GM18508 (cell line): ENCODE measurements at regions not wholly inside any gene's neighbourhood (a gene's known extent, or its start where the extent isn't known, plus 50 kb on each side); places are given as distances from the start of the nearest gene placed in this dataset.
"Not testable (repeated sequence)": the region's sequence is repeated elsewhere in the genome, so short reads cannot be mapped to it uniquely, and the experiment has no call there.

Source experiments
- ATAC-seq: cut with Tn5 transposase; IDR thresholded peaks from one replicate; pipeline ENCODE4 v1.9.1; 2021; ENCODE audit warnings: moderate number of reproducible peaks; ENCODE audit not compliant: insufficient read depth, unreplicated experiment

GRCh38 chr7:37545619-37546534, 97.2 kb upstream of the ELMO1 start:
- no peak for ATAC-seq

- ATAC-seq, result no peak
Measured at GRCh38 chr7:37546677-37547076, 98.0 kb upstream of the ELMO1 start.

- no peak for ATAC-seq
Measured at GRCh38 chr7:37549076-37549931, 100.6 kb upstream of the ELMO1 start.

GRCh38 chr7:37550426-37550825, 101.8 kb upstream of the ELMO1 start:
- no peak for ATAC-seq

GRCh38 chr7:37550872-37551271, 102.2 kb upstream of the ELMO1 start:
- no peak for ATAC-seq

GRCh38 chr7:37552030-37552429, 103.4 kb upstream of the ELMO1 start:
- ATAC-seq, result no peak

GRCh38 chr7:37552439-37552838, 103.8 kb upstream of the ELMO1 start:
- ATAC-seq, result not testable (repeated sequence)

GRCh38 chr7:37555528-37555927, 106.9 kb upstream of the ELMO1 start:
- ATAC-seq, result no peak

- ATAC-seq, result no peak
Measured at GRCh38 chr7:37557571-37558209, 109.0 kb upstream of the ELMO1 start.

GRCh38 chr7:37558320-37559096, 109.8 kb upstream of the ELMO1 start:
- no peak for ATAC-seq

- no peak for ATAC-seq
Measured at GRCh38 chr7:37570145-37570544, 113.4 kb upstream of the GPR141 start.

- no peak for ATAC-seq
Measured at GRCh38 chr7:37571806-37572205, 111.8 kb upstream of the GPR141 start.

GRCh38 chr7:37577412-37577811, 106.2 kb upstream of the GPR141 start:
- no peak for ATAC-seq

- no peak for ATAC-seq
Measured at GRCh38 chr7:37577901-37578300, 105.7 kb upstream of the GPR141 start.

- ATAC-seq, result no peak
Measured at GRCh38 chr7:37578350-37578749, 105.2 kb upstream of the GPR141 start.

GRCh38 chr7:37580376-37580775, 103.2 kb upstream of the GPR141 start:
- no peak for ATAC-seq

- not testable (repeated sequence) for ATAC-seq
Measured at GRCh38 chr7:37584651-37585463, 98.7 kb upstream of the GPR141 start.

GRCh38 chr7:37590824-37591223, 92.7 kb upstream of the GPR141 start:
- ATAC-seq, result no peak

- no peak for ATAC-seq
Measured at GRCh38 chr7:37592366-37592765, 91.2 kb upstream of the GPR141 start.
